AG08396 (cell line): ENCODE measurements at regions not wholly inside any gene's neighbourhood (a gene's known extent, or its start where the extent isn't known, plus 50 kb on each side); places are given as distances from the start of the nearest gene placed in this dataset.
"Not testable (repeated sequence)": the region's sequence is repeated elsewhere in the genome, so short reads cannot be mapped to it uniquely, and the experiment has no call there.

Source experiments
- DNase-seq: peaks from one replicate; pipeline ENCODE4 v3.0.0; 2012; ENCODE audit warnings: low spot score, mixed read lengths

DNA sequence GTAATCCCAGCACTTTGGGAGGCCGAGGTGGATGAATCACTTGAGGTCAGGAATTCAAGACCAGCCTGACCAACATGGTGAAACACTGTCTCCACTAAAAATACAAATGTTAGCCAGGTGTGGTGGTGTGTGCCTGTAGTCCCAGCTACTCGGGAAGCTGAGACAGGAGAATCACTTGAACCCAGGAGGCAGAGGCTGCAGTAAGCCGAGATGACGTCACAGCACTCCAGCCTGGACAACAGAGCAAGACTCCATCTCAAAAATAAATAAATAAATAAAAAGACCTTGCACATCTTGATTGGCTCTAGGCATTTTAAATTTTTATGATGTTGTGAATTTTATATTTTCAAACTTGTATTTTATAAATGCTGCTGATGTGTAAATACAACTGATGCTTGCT, 141.7 kb downstream of the ARRDC3 start:
- DNase-seq = not testable (repeated sequence)

DNA sequence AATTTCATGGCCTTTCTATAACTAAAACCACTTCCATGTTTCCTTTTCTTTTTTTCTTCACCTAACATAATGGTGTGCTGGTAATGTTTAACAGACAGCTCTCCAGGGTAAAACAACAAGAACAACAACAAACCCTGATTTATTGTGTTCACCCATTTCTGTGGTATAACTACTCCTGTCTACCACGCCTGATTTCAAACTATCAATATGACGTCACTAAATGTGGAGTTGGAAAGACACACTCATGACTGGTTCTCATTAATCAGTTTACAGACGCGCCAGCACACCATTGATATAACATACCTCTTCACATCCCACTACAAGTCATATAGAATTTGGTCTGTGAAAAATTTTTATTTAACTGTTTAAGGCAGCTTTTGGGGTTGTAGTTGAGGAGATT, 142.9 kb downstream of the ARRDC3 start:
- DNase-seq = no peak

DNA sequence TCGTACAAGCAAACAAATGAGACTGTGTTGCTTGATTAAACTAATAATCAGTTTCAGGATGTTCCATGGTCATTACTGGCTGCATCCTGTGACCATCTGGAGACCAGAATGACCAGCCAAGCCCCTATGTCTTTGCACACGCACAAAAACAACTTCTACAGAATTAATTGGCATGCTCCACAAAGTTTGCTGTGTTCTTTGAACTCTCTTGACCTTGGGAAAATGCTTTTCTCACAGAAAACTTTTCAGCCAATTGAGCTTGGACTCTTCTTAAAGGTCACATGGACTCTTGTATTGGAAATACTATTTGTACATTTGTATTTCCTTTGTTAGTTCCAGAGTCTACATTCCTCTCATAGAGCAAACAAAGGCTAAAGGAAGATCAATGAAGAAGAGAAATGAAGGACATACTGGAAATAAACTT, 147.8 kb downstream of the ARRDC3 start:
- DNase-seq = no peak

DNA sequence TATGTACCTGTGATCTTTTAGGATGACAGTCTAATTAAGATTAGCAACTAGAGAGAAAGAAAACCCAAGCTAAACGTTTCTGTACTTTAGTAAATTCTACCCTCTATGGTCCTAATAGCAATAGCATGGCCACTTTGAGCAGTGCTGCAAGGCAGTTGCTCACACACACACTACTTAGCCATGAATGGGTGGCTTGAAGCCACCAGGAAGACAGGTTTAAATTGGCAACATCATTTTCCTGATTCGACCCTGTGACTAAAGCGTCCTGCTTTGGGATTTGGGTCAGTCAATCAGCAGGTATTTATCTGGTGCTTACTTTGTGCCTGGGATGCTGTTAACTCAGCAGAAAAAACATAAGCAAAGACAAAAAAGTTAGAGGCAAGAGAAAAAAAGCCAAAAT, 150.6 kb downstream of the ARRDC3 start:
- DNase-seq = no peak

GRCh38 chr5:91229031-91229727, 153.9 kb downstream of the ARRDC3 start:
- no peak for DNase-seq

DNA sequence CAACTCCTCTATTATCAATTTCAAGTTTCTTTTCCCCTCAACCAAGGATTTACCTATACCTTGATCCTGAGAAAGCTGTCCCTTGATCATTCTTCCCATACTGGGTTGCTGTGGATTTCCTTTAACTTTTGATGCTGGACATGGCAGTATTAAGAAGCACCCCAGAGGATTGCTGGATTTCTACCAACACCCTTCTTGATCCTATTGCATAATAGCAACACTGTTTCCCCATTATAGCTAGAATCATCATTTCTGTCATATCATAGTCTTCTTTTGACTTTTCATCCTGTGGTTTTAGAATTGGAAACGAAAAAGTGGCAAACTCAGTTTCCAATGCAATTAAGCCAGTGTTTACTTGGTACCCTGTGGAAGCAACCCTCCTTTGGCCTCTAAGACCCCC, 154.9 kb downstream of the ARRDC3 start:
- DNase-seq = no peak

DNA sequence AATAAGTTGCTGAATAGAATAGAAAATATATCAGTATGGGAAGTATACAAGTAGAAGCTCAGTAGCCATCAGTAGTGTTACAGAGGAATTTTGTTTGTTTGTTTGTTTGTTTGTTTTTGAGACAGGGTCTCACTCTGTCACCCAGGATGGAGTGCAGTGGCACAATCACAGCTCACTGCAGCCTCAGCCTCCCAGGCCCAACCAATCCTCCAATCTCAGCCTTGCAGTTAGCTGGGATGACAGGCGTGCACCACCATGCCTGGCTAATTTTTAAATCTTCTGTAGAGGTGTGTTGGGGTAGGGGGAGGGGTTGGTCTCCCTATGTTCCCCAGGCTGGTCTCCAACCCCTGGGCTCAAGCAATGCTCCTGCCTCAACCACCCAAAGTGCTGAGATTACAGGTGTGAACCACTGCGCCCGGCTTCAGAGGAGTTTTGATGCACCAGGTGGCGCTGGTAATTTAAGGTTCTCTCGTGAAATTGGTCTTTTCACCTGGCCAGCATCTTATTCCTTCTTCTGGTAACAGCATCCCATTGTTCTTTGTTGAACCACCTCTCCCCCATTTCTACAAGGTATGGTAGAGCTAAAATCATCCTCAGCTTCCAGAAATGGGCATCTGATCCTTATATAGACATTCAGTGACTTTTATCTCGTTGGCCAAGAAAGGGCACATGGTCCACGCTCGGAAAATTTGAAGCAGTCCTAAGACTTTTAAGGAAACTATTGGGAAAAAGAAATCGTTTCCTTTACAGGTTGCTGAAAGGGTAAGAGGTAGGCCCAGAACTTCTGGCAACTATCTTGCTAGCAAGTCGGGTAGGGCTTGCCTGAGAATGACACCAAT, 157.1 kb downstream of the ARRDC3 start:
- no peak for DNase-seq

DNA sequence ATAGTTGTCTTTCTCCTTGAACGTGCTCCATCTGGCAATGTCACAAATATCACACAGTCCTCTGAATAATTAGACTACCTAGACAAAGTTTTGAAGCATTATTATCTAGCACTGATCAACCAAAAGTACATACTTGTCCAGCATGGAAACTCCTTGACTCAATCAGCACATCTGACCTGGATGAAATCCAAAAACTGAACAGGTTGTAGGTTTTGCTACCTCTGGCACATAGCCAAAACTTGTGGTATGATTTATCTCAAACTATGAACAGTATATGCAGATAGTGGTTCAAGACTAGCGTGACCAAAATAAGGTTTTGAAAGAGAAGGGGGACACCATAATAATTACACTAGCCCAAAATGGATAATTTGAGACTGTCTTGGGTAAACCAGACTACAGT, 158.1 kb downstream of the ARRDC3 start:
- DNase-seq = no peak

GRCh38 chr5:91224456-91224855, 158.7 kb downstream of the ARRDC3 start:
- DNase-seq = no peak

- no peak for DNase-seq
Observed at GRCh38 chr5:91223886-91224285, 159.2 kb downstream of the ARRDC3 start.

DNA sequence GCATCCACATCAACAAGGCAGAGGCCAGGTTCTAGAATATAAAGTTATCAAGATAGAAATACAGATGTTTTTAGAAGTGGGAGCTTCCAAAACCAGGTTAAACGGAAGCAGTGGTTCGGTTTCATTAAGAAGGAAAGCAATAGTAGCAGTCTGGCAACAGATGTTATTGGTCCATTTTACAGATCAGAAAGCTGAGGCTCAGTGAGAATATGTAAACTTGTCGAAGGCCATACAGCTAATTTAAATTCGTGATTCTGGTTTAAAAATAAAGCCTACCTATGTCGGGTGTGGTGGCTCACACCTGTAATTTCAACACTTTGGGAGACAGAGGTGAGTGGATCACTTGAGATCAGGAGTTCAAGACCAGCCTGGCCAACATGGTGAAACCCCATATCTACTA, 160.6 kb downstream of the ARRDC3 start:
- DNase-seq = no peak

GRCh38 chr5:91221917-91222316, 161.2 kb downstream of the ARRDC3 start:
- no peak for DNase-seq

GRCh38 chr5:91219803-91220371, 163.2 kb downstream of the ARRDC3 start:
- no peak for DNase-seq

DNA sequence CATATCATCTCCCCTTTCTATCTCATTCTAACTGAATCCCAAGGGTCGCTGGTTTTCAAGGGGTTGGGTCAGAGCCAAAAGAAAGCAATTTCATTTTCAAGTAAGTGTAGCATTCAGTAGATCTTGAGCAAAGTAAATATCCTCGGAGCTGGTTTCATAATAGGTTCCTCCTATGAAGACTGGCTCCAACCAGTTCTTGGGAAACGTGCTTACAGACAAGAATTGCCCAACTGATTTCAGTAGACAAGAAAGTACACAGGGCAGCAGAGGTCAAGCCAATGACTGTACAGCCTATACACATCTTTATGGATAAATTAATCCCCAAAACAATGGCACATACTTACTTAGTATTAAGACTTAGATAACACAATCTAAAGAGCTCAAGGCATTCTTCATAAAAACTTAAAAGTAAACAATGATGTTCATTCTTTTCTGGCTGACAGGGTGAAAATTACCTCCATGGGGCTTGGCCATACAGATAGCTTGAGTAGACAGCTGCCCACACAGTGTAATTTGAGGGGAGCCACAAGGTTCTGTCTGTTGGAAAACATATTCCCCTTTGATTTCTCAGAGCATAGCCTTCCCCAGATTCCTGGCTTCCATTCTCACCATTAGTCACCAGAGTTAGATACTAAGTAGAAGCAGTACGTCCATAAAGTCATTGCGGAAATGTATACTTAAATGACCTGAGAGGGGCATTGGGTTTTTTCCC, 163.9 kb downstream of the ARRDC3 start:
- DNase-seq = no peak

DNA sequence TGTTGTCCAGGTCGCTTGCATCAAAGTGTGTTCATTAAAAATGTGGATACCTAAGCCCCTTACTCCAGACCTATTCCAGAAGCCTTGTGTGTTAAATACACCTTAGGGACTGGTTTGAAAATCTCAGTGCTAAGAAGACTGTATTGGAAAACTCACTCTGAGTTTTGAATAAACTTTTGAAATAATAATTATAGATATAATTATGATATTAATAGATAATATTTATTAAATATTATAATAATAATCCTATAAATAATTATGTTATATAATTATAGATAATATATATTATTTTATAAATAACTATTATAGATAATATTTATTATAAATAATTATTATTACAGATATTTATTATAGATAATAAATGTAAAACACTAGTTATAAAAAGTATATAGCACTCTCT, 165.3 kb downstream of the ARRDC3 start:
- no peak for DNase-seq

DNA sequence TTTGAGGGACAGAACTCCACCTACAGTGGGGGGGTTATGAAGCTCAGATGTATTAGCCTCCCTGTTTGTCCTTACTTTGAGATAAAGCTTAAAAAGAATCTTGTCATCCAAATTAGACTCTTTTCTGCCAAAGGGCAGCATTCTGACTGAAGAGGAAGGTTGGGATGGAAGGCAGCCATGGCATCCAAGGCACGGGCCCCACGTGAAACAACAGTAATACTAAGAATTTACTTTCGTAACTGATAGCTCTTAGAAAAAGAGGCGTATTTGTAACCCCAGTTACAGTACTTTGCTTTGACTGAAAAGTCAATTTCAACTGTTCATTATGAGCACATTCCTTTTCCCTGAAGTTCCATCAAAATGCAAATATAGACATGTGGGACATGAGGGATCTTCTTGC, 168.5 kb downstream of the ARRDC3 start:
- DNase-seq = no peak
